ENCODE measurements at regions not wholly inside any gene's neighbourhood (a gene's known extent, or its start where the extent isn't known, plus 50 kb on each side); places are given as distances from the start of the nearest gene placed in this dataset.
A peak's percentile ranks its signal among the peaks of the same experiment; 100 is the strongest.

DNA sequence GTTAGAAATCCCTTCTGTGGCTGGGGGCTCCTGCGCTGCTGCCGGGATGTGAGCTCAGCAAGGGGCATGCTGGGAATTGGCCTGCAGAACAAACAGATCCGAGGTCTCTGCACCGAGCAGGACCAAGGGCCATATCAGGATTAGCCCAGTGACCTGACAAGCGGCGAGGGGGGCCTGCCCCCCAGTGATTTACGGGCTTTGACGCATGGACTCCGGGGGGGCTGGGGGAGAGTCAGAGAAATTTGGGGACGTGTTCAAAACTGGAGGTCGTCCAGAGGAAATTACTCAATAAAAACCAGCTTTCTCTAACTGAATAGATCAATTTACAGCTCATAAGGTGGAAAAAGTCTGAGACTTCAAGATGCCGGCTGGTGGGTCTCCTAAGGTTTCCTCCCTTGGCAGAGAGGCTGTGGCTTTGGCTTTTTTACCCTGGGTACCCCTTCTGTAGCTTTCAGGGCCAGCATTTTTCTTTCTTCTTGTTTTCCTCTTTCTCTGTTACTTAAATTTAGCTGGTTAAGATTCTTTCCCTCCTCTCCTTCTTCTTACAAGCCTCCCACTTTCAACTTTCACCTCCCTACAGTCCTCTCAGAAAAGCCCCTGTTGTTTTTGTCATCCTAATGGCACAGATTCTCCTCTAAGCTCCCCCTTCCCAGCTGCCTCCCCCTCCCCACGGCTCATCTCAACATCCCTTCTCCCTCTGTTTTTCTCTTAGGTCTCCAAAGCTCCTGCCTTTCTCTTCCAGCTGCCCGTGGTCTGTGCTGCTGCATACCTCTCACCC is 551.0 kb downstream of the CCDC171 start:
- FAIRE-seq: no peak
- ATAC-seq: no peak
- no peak for DNase-seq (ENCODE audit: low read depth in 1 of 2, low spot score in 1 of 2)
- 65% methylated on average over 14 of the region's 14 CpGs for WGBS (ENCODE audit: missing lambda C conversion rate)
- no peaks in the 10 kb centered on the region for H3K4me1 ChIP-seq
- CTCF ChIA-PET: interaction anchor here (2.5 kb wide), 1 partner anchor 30 kb away, joined by 11 read pairs; no protein-coding TSS in a partner anchor
- TF ChIP-seq MAFK (IDR thresholded peaks at IDR 0.05; ENCODE audit: partially characterized antibody) (no peak), RARB (CRISPR knock-in tag; IDR thresholded peaks at IDR 0.05) (no peak)
- POLR2A ChIA-PET: no interaction called here
- H3K4me2 ChIP-seq: no peak overlapping the region
- no peak overlapping the region for H3K27ac ChIP-seq
- no peak overlapping the region for H3K4me3 ChIP-seq
- no peaks in the 10 kb centered on the region for H3K9me3 ChIP-seq

DNA sequence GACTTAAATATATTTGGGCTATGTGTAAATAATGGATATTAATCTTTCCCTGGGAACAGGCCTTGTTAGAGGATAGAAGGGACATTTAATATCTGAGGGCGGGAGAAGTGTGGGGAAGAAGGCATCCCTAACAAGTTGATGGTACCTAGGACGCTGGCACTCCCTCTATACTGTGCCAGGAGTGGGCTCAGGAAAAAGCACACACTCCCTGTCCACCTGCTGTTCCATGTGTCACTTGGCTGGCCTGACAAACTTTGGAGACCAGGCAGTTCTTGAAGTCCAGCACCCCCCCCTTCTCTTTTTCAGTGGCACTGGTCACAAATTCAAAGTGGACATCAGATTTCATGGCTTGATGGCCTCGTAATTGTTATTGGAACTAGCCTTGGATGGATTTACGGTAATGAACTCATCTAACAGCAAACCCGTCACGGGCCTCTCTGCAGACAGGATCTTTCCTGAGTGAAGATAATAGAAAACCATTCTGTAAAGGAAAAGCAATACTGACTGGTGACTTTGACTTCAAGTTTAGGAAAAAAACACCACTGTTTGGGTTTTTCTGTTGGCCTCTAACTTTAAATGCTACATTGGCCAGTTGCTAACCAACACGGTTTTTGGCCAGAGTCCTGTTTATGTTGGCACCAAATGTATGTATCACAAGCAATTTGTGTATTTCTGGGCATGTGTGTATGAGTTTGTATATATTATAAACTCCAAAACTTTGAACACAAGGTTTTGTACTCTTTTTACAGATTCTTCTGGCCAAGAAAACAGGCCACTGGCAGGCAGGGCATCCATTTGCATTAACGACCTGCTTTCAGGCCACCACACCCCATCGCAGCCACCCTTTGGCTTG is 552.6 kb downstream of the CCDC171 start:
- ATAC-seq: no peak
- H3K9me3 ChIP-seq: no peaks in the 10 kb centered on the region
- DNase-seq (ENCODE audit: low read depth in 1 of 2, low spot score in 1 of 2): no peak
- H3K4me3 ChIP-seq: no peak overlapping the region
- H3K4me2 ChIP-seq: no peak overlapping the region
- no peak overlapping the region for H3K27ac ChIP-seq
- no peaks in the 10 kb centered on the region for H3K4me1 ChIP-seq
- no peak for FAIRE-seq
- CTCF ChIA-PET: interaction anchor here (2.5 kb wide), 1 partner anchor 28 kb away, joined by 11 read pairs; no protein-coding TSS in a partner anchor
- POLR2A ChIA-PET: no interaction called here
- 52% methylated on average over 9 of the region's 9 CpGs for WGBS (ENCODE audit: missing lambda C conversion rate)
- no peak for TF ChIP-seq ESRRA (IDR thresholded peaks at IDR 0.05; ENCODE audit: borderline replicate concordance, low read length)
- no peak for TF ChIP-seq ZFP36 (IDR thresholded peaks at IDR 0.05; ENCODE audit: borderline replicate concordance, partially characterized antibody)
- TF ChIP-seq, protein P1, sequence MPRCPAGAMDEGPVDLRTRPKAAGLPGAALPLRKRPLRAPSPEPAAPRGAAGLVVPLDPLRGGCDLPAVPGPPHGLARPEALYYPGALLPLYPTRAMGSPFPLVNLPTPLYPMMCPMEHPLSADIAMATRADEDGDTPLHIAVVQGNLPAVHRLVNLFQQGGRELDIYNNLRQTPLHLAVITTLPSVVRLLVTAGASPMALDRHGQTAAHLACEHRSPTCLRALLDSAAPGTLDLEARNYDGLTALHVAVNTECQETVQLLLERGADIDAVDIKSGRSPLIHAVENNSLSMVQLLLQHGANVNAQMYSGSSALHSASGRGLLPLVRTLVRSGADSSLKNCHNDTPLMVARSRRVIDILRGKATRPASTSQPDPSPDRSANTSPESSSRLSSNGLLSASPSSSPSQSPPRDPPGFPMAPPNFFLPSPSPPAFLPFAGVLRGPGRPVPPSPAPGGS (IDR thresholded peaks at IDR 0.05): no peak
- TF ChIP-seq, protein P2, sequence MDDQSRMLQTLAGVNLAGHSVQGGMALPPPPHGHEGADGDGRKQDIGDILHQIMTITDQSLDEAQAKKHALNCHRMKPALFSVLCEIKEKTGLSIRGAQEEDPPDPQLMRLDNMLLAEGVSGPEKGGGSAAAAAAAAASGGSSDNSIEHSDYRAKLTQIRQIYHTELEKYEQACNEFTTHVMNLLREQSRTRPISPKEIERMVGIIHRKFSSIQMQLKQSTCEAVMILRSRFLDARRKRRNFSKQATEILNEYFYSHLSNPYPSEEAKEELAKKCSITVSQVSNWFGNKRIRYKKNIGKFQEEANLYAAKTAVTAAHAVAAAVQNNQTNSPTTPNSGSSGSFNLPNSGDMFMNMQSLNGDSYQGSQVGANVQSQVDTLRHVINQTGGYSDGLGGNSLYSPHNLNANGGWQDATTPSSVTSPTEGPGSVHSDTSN (IDR thresholded peaks at IDR 0.05): no peak
- TF ChIP-seq NR3C1 (IDR thresholded peaks at IDR 0.05): 0 out of 3 replicates have a peak, but pooled peaks have one; percentile 65

DNA sequence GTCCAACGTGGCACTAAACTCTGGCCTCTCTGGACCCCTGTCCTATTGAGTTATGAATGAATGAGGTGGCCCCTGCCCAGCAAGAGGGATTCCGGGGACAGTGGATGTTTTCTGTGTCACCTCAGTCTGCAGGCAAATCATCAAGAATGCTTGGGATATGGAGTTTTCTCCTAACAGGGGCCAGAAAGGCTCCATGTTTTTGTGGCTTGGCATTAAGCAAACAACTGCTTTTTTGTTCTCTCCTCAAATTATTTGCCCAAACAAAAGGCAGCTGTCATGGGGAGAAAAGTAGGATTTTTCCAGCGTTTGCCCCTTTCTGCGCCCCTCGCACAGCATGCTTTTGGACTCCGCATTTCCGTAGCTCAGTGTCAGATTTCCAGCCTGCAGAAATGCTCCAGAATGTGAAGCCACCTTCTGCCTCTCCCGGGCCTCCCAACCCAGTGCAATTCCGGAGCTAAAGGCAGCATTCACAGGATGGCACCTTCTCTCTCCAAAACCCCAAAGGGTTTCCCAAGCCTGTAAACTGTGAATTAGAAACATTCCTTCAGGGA is 553.3 kb downstream of the CCDC171 start:
- CTCF ChIA-PET: no interaction called here
- no peak for ATAC-seq
- Histone ChIP-seq H3K27ac (no peak overlapping the region), H3K4me1 (no peaks in the 10 kb centered on the region), H3K4me2 (no peak overlapping the region), H3K4me3 (no peak overlapping the region), H3K9me3 (no peaks in the 10 kb centered on the region)
- no peak for DNase-seq (ENCODE audit: low read depth in 1 of 2, low spot score in 1 of 2)
- POLR2A ChIA-PET: no interaction called here
- no peak for FAIRE-seq
- WGBS (ENCODE audit: missing lambda C conversion rate): 66% methylated on average over 9 of the region's 9 CpGs
- no peak for TF ChIP-seq KDM5A (IDR thresholded peaks at IDR 0.05)
- no peak for TF ChIP-seq GATA3 (IDR thresholded peaks at IDR 0.05; ENCODE audit: borderline replicate concordance)
- TF ChIP-seq CHD2 (IDR thresholded peaks at IDR 0.05; ENCODE audit: low read length, partially characterized antibody): no peak

DNA sequence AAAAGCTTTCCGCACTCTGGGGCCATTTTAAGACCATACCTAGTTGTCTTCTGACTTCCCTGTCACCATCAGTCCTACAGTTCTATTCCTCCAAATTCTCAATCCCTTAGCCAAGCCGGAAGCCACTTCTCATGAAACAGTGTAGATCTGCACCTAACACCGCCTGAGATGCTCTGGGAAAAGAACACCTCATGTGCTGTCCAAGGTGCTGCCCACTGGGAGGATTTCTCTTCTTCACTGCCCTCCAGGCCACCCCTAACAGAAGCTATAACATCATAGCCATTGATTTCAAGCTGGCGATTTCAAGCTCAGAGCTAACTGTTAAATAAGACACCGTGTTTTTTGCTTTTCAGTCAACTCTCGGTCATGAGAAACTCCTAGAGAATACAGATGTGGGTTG is 559.3 kb downstream of the CCDC171 start:
- WGBS (ENCODE audit: missing lambda C conversion rate): 54% methylated on average over 6 of the region's 6 CpGs
- ATAC-seq (no peak), DNase-seq (ENCODE audit: low read depth in 1 of 2, low spot score in 1 of 2) (no peak), FAIRE-seq (no peak)
- ChIA-PET CTCF (interaction anchor here (1.1 kb wide), 1 partner anchor 22 kb away, joined by 4 read pairs; no protein-coding TSS in a partner anchor), POLR2A (no interaction called here)
- Histone ChIP-seq H3K4me1 (no peaks in the 10 kb centered on the region), H3K9me3 (no peaks in the 10 kb centered on the region), H3K4me2 (no peak overlapping the region), H3K27ac (no peak overlapping the region), H3K4me3 (no peak overlapping the region)
- TF ChIP-seq, protein P1 (IDR thresholded peaks at IDR 0.05): no peak
- TF ChIP-seq, protein P3, sequence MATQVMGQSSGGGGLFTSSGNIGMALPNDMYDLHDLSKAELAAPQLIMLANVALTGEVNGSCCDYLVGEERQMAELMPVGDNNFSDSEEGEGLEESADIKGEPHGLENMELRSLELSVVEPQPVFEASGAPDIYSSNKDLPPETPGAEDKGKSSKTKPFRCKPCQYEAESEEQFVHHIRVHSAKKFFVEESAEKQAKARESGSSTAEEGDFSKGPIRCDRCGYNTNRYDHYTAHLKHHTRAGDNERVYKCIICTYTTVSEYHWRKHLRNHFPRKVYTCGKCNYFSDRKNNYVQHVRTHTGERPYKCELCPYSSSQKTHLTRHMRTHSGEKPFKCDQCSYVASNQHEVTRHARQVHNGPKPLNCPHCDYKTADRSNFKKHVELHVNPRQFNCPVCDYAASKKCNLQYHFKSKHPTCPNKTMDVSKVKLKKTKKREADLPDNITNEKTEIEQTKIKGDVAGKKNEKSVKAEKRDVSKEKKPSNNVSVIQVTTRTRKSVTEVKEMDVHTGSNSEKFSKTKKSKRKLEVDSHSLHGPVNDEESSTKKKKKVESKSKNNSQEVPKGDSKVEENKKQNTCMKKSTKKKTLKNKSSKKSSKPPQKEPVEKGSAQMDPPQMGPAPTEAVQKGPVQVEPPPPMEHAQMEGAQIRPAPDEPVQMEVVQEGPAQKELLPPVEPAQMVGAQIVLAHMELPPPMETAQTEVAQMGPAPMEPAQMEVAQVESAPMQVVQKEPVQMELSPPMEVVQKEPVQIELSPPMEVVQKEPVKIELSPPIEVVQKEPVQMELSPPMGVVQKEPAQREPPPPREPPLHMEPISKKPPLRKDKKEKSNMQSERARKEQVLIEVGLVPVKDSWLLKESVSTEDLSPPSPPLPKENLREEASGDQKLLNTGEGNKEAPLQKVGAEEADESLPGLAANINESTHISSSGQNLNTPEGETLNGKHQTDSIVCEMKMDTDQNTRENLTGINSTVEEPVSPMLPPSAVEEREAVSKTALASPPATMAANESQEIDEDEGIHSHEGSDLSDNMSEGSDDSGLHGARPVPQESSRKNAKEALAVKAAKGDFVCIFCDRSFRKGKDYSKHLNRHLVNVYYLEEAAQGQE (IDR thresholded peaks at IDR 0.05): peak; percentile 82
- TF ChIP-seq EHMT2 (IDR thresholded peaks at IDR 0.05; ENCODE audit: low read depth): peak; percentile 50; the same call in 1 of the 2 replicates
- TF ChIP-seq, protein P4, sequence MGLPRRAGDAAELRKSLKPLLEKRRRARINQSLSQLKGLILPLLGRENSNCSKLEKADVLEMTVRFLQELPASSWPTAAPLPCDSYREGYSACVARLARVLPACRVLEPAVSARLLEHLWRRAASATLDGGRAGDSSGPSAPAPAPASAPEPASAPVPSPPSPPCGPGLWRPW (IDR thresholded peaks at IDR 0.05): no peak
